ENCODE measurements at regions not wholly inside any gene's neighbourhood (a gene's known extent, or its start where the extent isn't known, plus 50 kb on each side); places are given as distances from the start of the nearest gene placed in this dataset.

DNA sequence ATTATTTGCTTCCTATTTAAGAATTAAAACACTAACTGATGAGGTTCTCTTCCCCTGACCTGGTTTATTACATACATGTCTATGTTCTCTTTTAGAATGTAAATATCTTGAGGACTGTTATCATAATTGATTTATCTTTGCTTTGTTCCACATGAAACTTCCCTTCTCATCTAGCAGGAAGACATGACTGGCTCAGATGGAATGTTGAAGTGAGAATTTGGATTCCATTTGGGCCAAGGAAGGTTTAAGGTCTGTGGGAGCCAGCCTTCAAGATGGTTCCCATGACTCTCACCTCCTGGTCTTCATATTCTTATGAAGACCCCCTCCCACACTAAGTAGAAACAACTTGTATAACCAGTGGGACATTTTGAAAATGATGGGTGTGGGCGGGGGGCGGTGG, 222.2 kb upstream of the GADL1 start:
- TF ChIP-seq CTCF (IDR thresholded peaks at IDR 0.05; ENCODE audit: extremely low read depth in 1 of 2, insufficient read depth in 1 of 2, low read depth in 1 of 2, low read length in 2 of 2): no peak
- no peak for TF ChIP-seq POLR2AphosphoS5 (IDR thresholded peaks at IDR 0.05; ENCODE audit: insufficient read depth, low read depth, low read length)
- no peak for TF ChIP-seq POLR2A (IDR thresholded peaks at IDR 0.05; ENCODE audit: low read depth, low read length)
- TF ChIP-seq FOS (IDR thresholded peaks at IDR 0.05; ENCODE audit: borderline replicate concordance, insufficient read depth, low read length): no peak
- TF ChIP-seq, protein P1, sequence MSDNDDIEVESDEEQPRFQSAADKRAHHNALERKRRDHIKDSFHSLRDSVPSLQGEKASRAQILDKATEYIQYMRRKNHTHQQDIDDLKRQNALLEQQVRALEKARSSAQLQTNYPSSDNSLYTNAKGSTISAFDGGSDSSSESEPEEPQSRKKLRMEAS (IDR thresholded peaks at IDR 0.05; ENCODE audit: insufficient read depth, insufficient read length): no peak
- no peak for TF ChIP-seq EZH2 (IDR thresholded peaks at IDR 0.05; ENCODE audit: borderline replicate concordance, low read depth, low read length, severe bottlenecking)

All from endothelial cell of umbilical vein (primary cell).